DOHH2 (cell line): ENCODE measurements at regions not wholly inside any gene's neighbourhood (a gene's known extent, or its start where the extent isn't known, plus 50 kb on each side); places are given as distances from the start of the nearest gene placed in this dataset.

ENCODE experiments used
- H3F3A ChIP-seq: fragments of 200-600 bp; sonication (generic), shearing (Covaris generic); 2 replicates; pipeline ENCODE4 v1.6.0; 2016; ENCODE audit warnings: antibody characterized with exemption, mild to moderate bottlenecking; ENCODE audit not compliant: control insufficient read depth, insufficient read depth
- H3K27ac ChIP-seq: fragments of 200-600 bp; sonication (generic); 2 replicates; pipeline ENCODE4 v1.5.1; 2014; ENCODE audit warnings: low read depth, mild to moderate bottlenecking, low read length, moderate library complexity
- H3K27me3 ChIP-seq: fragments of 200-600 bp; sonication (generic); 2 replicates; pipeline ENCODE4 v1.6.1; 2014; ENCODE audit warnings: mild to moderate bottlenecking, low read length, mixed read lengths; ENCODE audit not compliant: control insufficient read depth
- H3K36me3 ChIP-seq: fragments of 200-600 bp; sonication (generic); 2 replicates; pipeline ENCODE4 v1.6.1; 2014; ENCODE audit warnings: mild to moderate bottlenecking, low read length, moderate library complexity, mixed read lengths; ENCODE audit not compliant: control insufficient read depth
- H3K4me1 ChIP-seq: fragments of 200-600 bp; sonication (generic); 2 replicates; pipeline ENCODE4 v1.6.1; 2014; ENCODE audit warnings: mild to moderate bottlenecking, low read length, mixed read lengths; ENCODE audit not compliant: control insufficient read depth
- H3K4me2 ChIP-seq: fragments of 200-600 bp; sonication (generic); 2 replicates; pipeline ENCODE4 v1.6.0; 2014; ENCODE audit warnings: mild to moderate bottlenecking, low read length, moderate library complexity
- H3K4me3 ChIP-seq: fragments of 200-600 bp; sonication (generic); 2 replicates; pipeline ENCODE4 v1.5.1; 2014; ENCODE audit warnings: mild to moderate bottlenecking, low read length, mixed read lengths
- H3K79me2 ChIP-seq: fragments of 200-600 bp; sonication (generic); 2 replicates; pipeline ENCODE4 v1.6.1; 2014; ENCODE audit warnings: mild to moderate bottlenecking, low read length, mixed read lengths; ENCODE audit not compliant: control insufficient read depth
- H3K9me2 ChIP-seq: fragments of 200-600 bp; sonication (generic); replicated peaks from 2 replicates; pipeline ENCODE4 v1.6.1; 2014; ENCODE audit warnings: mild to moderate bottlenecking, low read length, mixed read lengths; ENCODE audit not compliant: control insufficient read depth
- H3K9me3 ChIP-seq: fragments of 200-600 bp; sonication (generic); 2 replicates; pipeline ENCODE4 v1.6.1; 2014; ENCODE audit warnings: antibody characterized with exemption, low read length, mixed read lengths; ENCODE audit not compliant: control insufficient read depth, insufficient read depth
- H4K20me1 ChIP-seq: fragments of 200-600 bp; sonication (generic); 2 replicates; pipeline ENCODE4 v1.6.0; 2014; ENCODE audit warnings: low read depth, mild to moderate bottlenecking, antibody characterized with exemption, low read length, moderate library complexity; ENCODE audit not compliant: control insufficient read depth, insufficient read depth
- EZH2phosphoT487 ChIP-seq: fragments of 200-600 bp; sonication (generic); IDR thresholded peaks from 2 replicates; pipeline ENCODE4 v1.6.1; 2017; ENCODE audit warnings: borderline replicate concordance, mild to moderate bottlenecking, antibody characterized with exemption, low read length, moderate library complexity, mixed read lengths
- TF ChIP-seq, protein P1 (sequence below): fragments of 200-600 bp; sonication (generic); IDR thresholded peaks from one replicate; pipeline ENCODE4 v1.5.1; 2014; ENCODE audit warnings: antibody characterized with exemption, mild to moderate bottlenecking, low read depth, low read length; ENCODE audit not compliant: poor library complexity, severe bottlenecking

GRCh38 chr20:52457826-52458225 is 266.2 kb upstream of the ZFP64 start:
- no peak overlapping the region for H3K4me2 ChIP-seq
- H3F3A ChIP-seq: no peaks in the 10 kb centered on the region
- no peaks in the 10 kb centered on the region for H3K9me2 ChIP-seq
- no peak for TF ChIP-seq EZH2phosphoT487
- TF ChIP-seq, protein P1, sequence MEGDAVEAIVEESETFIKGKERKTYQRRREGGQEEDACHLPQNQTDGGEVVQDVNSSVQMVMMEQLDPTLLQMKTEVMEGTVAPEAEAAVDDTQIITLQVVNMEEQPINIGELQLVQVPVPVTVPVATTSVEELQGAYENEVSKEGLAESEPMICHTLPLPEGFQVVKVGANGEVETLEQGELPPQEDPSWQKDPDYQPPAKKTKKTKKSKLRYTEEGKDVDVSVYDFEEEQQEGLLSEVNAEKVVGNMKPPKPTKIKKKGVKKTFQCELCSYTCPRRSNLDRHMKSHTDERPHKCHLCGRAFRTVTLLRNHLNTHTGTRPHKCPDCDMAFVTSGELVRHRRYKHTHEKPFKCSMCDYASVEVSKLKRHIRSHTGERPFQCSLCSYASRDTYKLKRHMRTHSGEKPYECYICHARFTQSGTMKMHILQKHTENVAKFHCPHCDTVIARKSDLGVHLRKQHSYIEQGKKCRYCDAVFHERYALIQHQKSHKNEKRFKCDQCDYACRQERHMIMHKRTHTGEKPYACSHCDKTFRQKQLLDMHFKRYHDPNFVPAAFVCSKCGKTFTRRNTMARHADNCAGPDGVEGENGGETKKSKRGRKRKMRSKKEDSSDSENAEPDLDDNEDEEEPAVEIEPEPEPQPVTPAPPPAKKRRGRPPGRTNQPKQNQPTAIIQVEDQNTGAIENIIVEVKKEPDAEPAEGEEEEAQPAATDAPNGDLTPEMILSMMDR: no peak
- no peaks in the 10 kb centered on the region for H3K36me3 ChIP-seq
- no peaks in the 10 kb centered on the region for H3K27me3 ChIP-seq
- H3K9me3 ChIP-seq: no peaks in the 10 kb centered on the region
- H4K20me1 ChIP-seq: no peaks in the 10 kb centered on the region
- no peaks in the 10 kb centered on the region for H3K4me1 ChIP-seq
- no peaks in the 10 kb centered on the region for H3K79me2 ChIP-seq
- H3K27ac ChIP-seq: no peak overlapping the region
- H3K4me3 ChIP-seq: no peak overlapping the region

DNA sequence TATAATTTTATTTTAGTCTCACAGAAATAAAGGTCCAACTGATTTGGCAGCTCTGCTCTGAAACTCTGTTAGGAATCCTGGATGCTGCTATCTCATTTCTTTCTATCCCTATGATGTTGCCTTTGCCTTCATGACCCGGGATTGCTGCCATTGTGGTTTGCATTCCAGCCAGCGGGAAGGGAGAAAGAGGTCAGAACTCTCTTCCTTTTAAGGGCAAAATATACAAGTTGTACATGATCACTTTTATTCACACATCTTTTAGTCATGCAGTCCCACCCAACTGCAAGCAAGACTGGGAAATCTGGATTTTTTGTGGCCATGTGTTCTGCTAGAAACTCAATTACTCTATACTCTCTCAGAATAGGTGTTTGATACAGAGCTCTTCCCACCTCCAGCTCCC is 263.1 kb upstream of the ZFP64 start:
- Histone ChIP-seq H3K4me2 (no peak overlapping the region), H3K27me3 (no peaks in the 10 kb centered on the region), H3K4me3 (no peak overlapping the region), H4K20me1 (no peaks in the 10 kb centered on the region), H3K9me3 (no peaks in the 10 kb centered on the region), H3K4me1 (no peaks in the 10 kb centered on the region), H3K27ac (no peak overlapping the region), H3K79me2 (no peaks in the 10 kb centered on the region), H3F3A (no peaks in the 10 kb centered on the region), H3K9me2 (no peaks in the 10 kb centered on the region), H3K36me3 (no peaks in the 10 kb centered on the region)
- TF ChIP-seq EZH2phosphoT487: no peak

DNA sequence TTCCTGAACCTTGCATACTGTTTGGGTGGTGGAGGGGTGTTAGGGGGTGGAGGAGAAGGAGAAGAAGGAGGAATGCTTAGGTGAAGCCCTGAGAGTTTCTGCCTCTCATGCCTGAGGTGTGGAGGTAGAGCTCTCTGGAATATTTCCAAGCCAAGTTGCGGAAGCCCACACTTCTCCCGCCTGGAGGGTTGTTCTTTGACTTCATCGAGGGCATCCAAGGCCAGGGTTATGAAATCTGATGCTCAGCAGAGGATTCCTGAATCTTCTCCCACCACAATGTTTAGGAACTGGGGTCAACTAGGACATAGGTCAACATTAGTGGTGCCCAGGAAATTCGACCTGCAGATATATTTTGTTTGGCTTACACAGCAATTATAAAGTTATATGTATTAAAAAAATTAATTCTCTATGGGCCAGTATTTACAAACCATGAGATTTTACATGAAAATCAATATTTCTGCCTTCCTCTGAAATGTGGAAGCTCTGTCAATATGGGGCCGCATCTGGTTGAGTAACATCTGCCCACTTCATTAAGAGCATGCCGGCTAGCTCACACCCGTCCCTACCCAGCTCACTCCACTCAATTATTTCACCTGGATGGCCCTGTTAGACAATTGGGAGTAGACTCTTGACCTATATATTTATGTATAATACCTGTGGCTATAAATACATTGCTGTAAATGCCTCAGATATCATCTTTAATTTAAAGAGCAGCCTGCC is 257.1 kb upstream of the ZFP64 start:
- Histone ChIP-seq H3F3A (no peaks in the 10 kb centered on the region), H3K9me3 (no peaks in the 10 kb centered on the region), H3K4me1 (no peaks in the 10 kb centered on the region), H3K36me3 (no peaks in the 10 kb centered on the region), H3K79me2 (no peaks in the 10 kb centered on the region), H3K27ac (no peak overlapping the region), H3K4me2 (no peak overlapping the region), H3K4me3 (no peak overlapping the region), H3K9me2 (no peaks in the 10 kb centered on the region), H3K27me3 (no peaks in the 10 kb centered on the region), H4K20me1 (no peaks in the 10 kb centered on the region)
- TF ChIP-seq, protein P1: no peak
- no peak for TF ChIP-seq EZH2phosphoT487

- H3K9me2 ChIP-seq: no peaks in the 10 kb centered on the region
- no peaks in the 10 kb centered on the region for H3F3A ChIP-seq
- no peaks in the 10 kb centered on the region for H4K20me1 ChIP-seq
- no peak overlapping the region for H3K4me3 ChIP-seq
- no peaks in the 10 kb centered on the region for H3K36me3 ChIP-seq
- H3K9me3 ChIP-seq: no peaks in the 10 kb centered on the region
- no peak overlapping the region for H3K27ac ChIP-seq
- TF ChIP-seq, protein P1: no peak
- H3K4me1 ChIP-seq: no peaks in the 10 kb centered on the region
- H3K27me3 ChIP-seq: no peaks in the 10 kb centered on the region
- H3K79me2 ChIP-seq: no peaks in the 10 kb centered on the region
- H3K4me2 ChIP-seq: no peak overlapping the region
Observed at GRCh38 chr20:52447225-52447551, 255.6 kb upstream of the ZFP64 start.
